HEK293 (cell line): ENCODE measurements at regions not wholly inside any gene's neighbourhood (a gene's known extent, or its start where the extent isn't known, plus 50 kb on each side); places are given as distances from the start of the nearest gene placed in this dataset.

Experiments used
- GLI4 ChIP-seq: fragments of 450-650 bp; formaldehyde crosslinking; IDR thresholded peaks from 2 replicates; pipeline ENCODE4 v1.5.1; 2016; ENCODE audit warnings: missing biosample characterization, missing genetic modification characterization
- SP2 ChIP-seq: fragments of 450-650 bp; formaldehyde crosslinking; IDR thresholded peaks from 2 replicates; pipeline ENCODE4 v1.5.1; 2016; ENCODE audit warnings: missing biosample characterization, missing genetic modification characterization
- ZFP41 ChIP-seq: fragments of 450-650 bp; formaldehyde crosslinking; IDR thresholded peaks from 2 replicates; pipeline ENCODE4 v1.5.1; 2016; ENCODE audit warnings: missing biosample characterization, missing genetic modification characterization, borderline replicate concordance
- ZNF24 ChIP-seq: fragments of 450-650 bp; formaldehyde crosslinking; IDR thresholded peaks from 2 replicates; pipeline ENCODE4 v1.5.1; 2016; ENCODE audit warnings: missing biosample characterization, missing genetic modification characterization
- ZNF292 ChIP-seq: fragments of 450-650 bp; formaldehyde crosslinking; IDR thresholded peaks from 2 replicates; pipeline ENCODE4 v1.5.1; 2016; ENCODE audit warnings: low read depth, missing biosample characterization, missing genetic modification characterization, borderline replicate concordance
- ZNF416 ChIP-seq: fragments of 450-650 bp; formaldehyde crosslinking; IDR thresholded peaks from 2 replicates; pipeline ENCODE4 v1.5.1; 2016; ENCODE audit warnings: missing biosample characterization, missing genetic modification characterization
- TF ChIP-seq, protein P1 (sequence below): fragments of 450-650 bp; formaldehyde crosslinking; IDR thresholded peaks from 2 replicates; pipeline ENCODE4 v1.5.1; 2016; ENCODE audit warnings: missing biosample characterization, missing genetic modification characterization
- TF ChIP-seq, protein P2 (sequence below): IDR thresholded peaks from 2 replicates; pipeline ENCODE4 v1.6.1; 2011; ENCODE audit warnings: mild to moderate bottlenecking, low read depth, low read length, borderline replicate concordance

DNA sequence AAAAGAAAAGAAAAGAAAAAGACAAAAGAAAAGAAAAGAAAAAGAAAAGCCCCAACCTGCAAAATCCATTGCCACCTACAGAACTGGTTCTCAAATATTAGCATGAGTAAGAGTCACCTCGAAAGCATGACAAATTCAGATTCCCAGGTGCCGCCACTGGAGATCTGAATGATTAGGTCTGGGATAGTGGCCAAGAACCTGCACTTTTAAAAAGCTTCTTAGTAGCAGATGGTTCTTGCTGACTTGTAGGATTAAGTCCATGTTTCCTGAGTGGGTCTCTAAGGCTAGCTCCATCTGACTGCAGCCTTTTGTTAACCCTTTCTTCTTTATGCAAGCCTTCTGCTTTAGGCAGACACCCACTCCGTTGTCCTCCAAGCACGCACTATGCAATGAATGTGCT lies 178.5 kb upstream of the CDH18 start:
- TF ChIP-seq SP2 (tag by site-specific recombination) (no peak), ZNF416 (tag by site-specific recombination) (no peak), ZNF24 (tag by site-specific recombination) (no peak), ZNF292 (tag by site-specific recombination) (no peak), GLI4 (tag by site-specific recombination) (no peak), ZFP41 (no peak)
- TF ChIP-seq, protein P1, sequence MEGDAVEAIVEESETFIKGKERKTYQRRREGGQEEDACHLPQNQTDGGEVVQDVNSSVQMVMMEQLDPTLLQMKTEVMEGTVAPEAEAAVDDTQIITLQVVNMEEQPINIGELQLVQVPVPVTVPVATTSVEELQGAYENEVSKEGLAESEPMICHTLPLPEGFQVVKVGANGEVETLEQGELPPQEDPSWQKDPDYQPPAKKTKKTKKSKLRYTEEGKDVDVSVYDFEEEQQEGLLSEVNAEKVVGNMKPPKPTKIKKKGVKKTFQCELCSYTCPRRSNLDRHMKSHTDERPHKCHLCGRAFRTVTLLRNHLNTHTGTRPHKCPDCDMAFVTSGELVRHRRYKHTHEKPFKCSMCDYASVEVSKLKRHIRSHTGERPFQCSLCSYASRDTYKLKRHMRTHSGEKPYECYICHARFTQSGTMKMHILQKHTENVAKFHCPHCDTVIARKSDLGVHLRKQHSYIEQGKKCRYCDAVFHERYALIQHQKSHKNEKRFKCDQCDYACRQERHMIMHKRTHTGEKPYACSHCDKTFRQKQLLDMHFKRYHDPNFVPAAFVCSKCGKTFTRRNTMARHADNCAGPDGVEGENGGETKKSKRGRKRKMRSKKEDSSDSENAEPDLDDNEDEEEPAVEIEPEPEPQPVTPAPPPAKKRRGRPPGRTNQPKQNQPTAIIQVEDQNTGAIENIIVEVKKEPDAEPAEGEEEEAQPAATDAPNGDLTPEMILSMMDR: no peak
- TF ChIP-seq, protein P2, sequence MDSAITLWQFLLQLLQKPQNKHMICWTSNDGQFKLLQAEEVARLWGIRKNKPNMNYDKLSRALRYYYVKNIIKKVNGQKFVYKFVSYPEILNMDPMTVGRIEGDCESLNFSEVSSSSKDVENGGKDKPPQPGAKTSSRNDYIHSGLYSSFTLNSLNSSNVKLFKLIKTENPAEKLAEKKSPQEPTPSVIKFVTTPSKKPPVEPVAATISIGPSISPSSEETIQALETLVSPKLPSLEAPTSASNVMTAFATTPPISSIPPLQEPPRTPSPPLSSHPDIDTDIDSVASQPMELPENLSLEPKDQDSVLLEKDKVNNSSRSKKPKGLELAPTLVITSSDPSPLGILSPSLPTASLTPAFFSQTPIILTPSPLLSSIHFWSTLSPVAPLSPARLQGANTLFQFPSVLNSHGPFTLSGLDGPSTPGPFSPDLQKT: no peak
